NCI-H526 (cell line): ENCODE measurements at regions not wholly inside any gene's neighbourhood (a gene's known extent, or its start where the extent isn't known, plus 50 kb on each side); places are given as distances from the start of the nearest gene placed in this dataset.
"Not testable (repeated sequence)": the region's sequence is repeated elsewhere in the genome, so short reads cannot be mapped to it uniquely, and the experiment has no call there.

Experiments used
- DNase-seq, 2 experiments: peaks; one replicate each; lab custom pipeline; 2025; lab: John Stamatoyannopoulos, UW

DNA sequence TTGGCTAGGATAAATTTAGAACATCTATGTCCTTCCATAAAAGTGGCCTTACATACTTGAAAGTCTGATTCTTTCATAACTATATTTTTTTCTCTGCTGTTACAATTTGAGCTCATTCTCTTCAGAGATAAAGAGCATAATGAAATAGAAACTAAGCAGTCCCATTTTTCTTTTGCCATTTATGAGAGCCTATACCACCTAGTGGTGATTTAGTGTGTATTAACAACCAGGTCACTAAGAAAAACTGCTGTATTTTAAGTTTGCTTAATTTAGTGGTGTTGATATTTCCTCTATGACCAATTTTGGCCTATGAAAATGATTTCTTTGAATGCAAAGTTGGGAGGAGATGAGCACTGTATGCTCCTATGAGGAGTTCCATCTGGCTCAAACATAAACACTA, 88.7 kb upstream of the ZWINT start:
- DNase-seq = no peak

DNA sequence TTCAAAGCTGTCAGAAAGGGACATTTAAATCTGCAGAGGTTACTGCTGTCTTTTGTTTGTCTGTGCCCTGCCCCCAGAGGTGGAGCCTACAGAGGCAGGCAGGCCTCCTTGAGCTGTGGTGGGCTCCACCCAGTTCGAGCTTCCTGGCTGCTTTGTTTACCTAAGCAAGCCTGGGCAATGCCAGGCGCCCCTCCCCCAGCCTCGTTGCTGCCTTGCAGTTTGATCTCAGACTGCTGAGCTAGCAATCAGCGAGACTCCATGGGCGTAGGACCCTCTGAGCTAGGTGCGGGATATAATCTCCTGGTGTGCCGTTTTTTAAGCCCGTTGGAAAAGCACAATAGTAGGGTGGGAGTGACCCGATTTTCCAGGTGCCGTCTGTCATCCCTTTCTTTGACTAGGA, 86.6 kb upstream of the ZWINT start:
- not testable (repeated sequence) for DNase-seq

DNA sequence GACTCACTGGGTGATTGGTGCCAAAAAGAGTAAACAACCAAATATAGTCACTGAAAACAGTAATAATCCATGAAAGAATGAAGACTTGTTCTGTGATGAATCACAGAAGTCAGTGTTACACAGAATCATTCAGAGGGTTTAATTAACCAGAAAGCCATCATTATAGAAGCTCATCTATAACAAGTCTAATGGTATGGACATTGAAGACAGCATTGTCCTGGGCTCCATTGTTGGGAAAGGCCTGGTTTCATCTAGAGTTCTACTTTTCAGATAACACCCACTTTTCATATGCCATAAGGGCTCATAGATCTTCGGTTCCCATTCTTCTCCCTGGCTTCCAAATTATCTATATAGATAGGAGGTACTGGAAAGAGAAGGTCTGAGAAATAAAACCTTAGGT, 80.3 kb upstream of the ZWINT start:
- not testable (repeated sequence) for DNase-seq
